ENCODE measurements at regions not wholly inside any gene's neighbourhood (a gene's known extent, or its start where the extent isn't known, plus 50 kb on each side); places are given as distances from the start of the nearest gene placed in this dataset.

- TF ChIP-seq RAD21 (IDR thresholded peaks at IDR 0.05 in 1 of 2, conservative IDR thresholded peaks at IDR 0.05 in 1 of 2; ENCODE audit: low read depth in 2 of 2, low read length in 2 of 2) (no peak), TEAD4 (IDR thresholded peaks at IDR 0.05; ENCODE audit: low read depth, low read length) (no peak), ATF2 (IDR thresholded peaks at IDR 0.05; ENCODE audit: low read length) (no peak), EZH2 (IDR thresholded peaks at IDR 0.05; ENCODE audit: low read depth, low read length, severe bottlenecking) (no peak), EP300 (IDR thresholded peaks at IDR 0.05; ENCODE audit: borderline replicate concordance in 1 of 2, low read depth in 2 of 2, low read length in 2 of 2) (no peak), CHD2 (IDR thresholded peaks at IDR 0.05; ENCODE audit: low read length) (no peak), JUN (IDR thresholded peaks at IDR 0.05; ENCODE audit: low read depth, low read length) (no peak)
Observed at GRCh38 chr3:67737906-67738865, 83.8 kb upstream of the SUCLG2 start.
